ENCODE measurements at regions not wholly inside any gene's neighbourhood (a gene's known extent, or its start where the extent isn't known, plus 50 kb on each side); places are given as distances from the start of the nearest gene placed in this dataset.

- no peak for TF ChIP-seq CTCF (IDR thresholded peaks at IDR 0.05)
- TF ChIP-seq POLR2A (IDR thresholded peaks at IDR 0.05) = no peak
Measured at GRCh38 chr2:15725101-15725781, 133.6 kb downstream of the DDX1 start.

Measured in uterus (tissue), 2 donors.